Activated T-helper 2 cell treated with anti-CD3 and anti-CD28 coated beads, Interferon-gamma antibody, Interleukin-2, Interleukin-4, amounts not matched to agents 10 μg/mL and 5 μg/mL and 100 μg/mL, durations not matched to agents 14 hours and 24 hours and 36 hours (primary cell): ENCODE measurements at regions not wholly inside any gene's neighbourhood (a gene's known extent, or its start where the extent isn't known, plus 50 kb on each side); places are given as distances from the start of the nearest gene placed in this dataset.
"Not testable (repeated sequence)": the region's sequence is repeated elsewhere in the genome, so short reads cannot be mapped to it uniquely, and the experiment has no call there.

Experiments used
- DNase-seq: peaks from one replicate; pipeline ENCODE4 v3.0.0; 2021; ENCODE audit warnings: low spot score
- H3K27ac Mint-ChIP-seq: one replicate; pipeline ENCODE4 v1.8.0; 2021; ENCODE audit warnings: mixed read lengths
- H3K27me3 Mint-ChIP-seq: one replicate; pipeline ENCODE4 v1.8.0; 2021; ENCODE audit warnings: low read depth, mixed read lengths
- H3K36me3 Mint-ChIP-seq: one replicate; pipeline ENCODE4 v1.8.0; 2021; ENCODE audit warnings: low read depth, mixed read lengths
- H3K4me1 Mint-ChIP-seq: one replicate; pipeline ENCODE4 v1.8.0; 2021; ENCODE audit warnings: low read depth, mixed read lengths
- H3K4me3 Mint-ChIP-seq: one replicate; pipeline ENCODE4 v1.8.0; 2021; ENCODE audit warnings: low read depth, mild to moderate bottlenecking, moderate library complexity, mixed read lengths
- H3K9me3 Mint-ChIP-seq: one replicate; pipeline ENCODE4 v1.8.0; 2021; ENCODE audit warnings: mixed read lengths
- intact Hi-C: fragments of 100-400 bp; cut with micrococcal nuclease; formaldehyde crosslinking; loops from one replicate; pipeline ENCODE4 v1.15.1; 2023

- no peak overlapping the region for H3K4me3 Mint-ChIP-seq
- H3K4me1 Mint-ChIP-seq = no peaks in the 10 kb centered on the region
- no peaks in the 10 kb centered on the region for H3K27me3 Mint-ChIP-seq
- no peak for DNase-seq
- H3K27ac Mint-ChIP-seq = no peak overlapping the region
- intact Hi-C loops = no loop called here
- H3K36me3 Mint-ChIP-seq = no peaks in the 10 kb centered on the region
- H3K9me3 Mint-ChIP-seq = no peaks in the 10 kb centered on the region
Measured at GRCh38 chr13:78540058-78540457, 63.3 kb downstream of the POU4F1 start.

- H3K4me3 Mint-ChIP-seq, H3K27ac Mint-ChIP-seq, intact Hi-C loops, H3K27me3 Mint-ChIP-seq, H3K36me3 Mint-ChIP-seq, H3K4me1 Mint-ChIP-seq, H3K9me3 Mint-ChIP-seq, DNase-seq: not testable (repeated sequence)
Measured at GRCh38 chr13:78526044-78526443, 77.3 kb downstream of the POU4F1 start.

- H3K9me3 Mint-ChIP-seq = peaks cover 4% of the 10 kb centered on the region
- no peak overlapping the region for H3K27ac Mint-ChIP-seq
- intact Hi-C loops = no loop called here
- no peak for DNase-seq
- no peak overlapping the region for H3K4me3 Mint-ChIP-seq
- H3K4me1 Mint-ChIP-seq = no peaks in the 10 kb centered on the region
- H3K36me3 Mint-ChIP-seq = no peaks in the 10 kb centered on the region
- no peaks in the 10 kb centered on the region for H3K27me3 Mint-ChIP-seq
Measured at GRCh38 chr13:78524936-78525335, 78.4 kb downstream of the POU4F1 start.

GRCh38 chr13:78521091-78521490, 82.3 kb downstream of the POU4F1 start:
- Mint-ChIP-seq H3K4me1 (no peaks in the 10 kb centered on the region), H3K9me3 (no peaks in the 10 kb centered on the region), H3K36me3 (no peaks in the 10 kb centered on the region), H3K27me3 (no peaks in the 10 kb centered on the region), H3K27ac (no peak overlapping the region), H3K4me3 (no peak overlapping the region)
- intact Hi-C loops = no loop called here
- DNase-seq = no peak

GRCh38 chr13:78520425-78520824, 82.9 kb downstream of the POU4F1 start:
- no peak for DNase-seq
- no peaks in the 10 kb centered on the region for H3K4me1 Mint-ChIP-seq
- H3K9me3 Mint-ChIP-seq = no peaks in the 10 kb centered on the region
- H3K27ac Mint-ChIP-seq = no peak overlapping the region
- no peaks in the 10 kb centered on the region for H3K27me3 Mint-ChIP-seq
- intact Hi-C loops = no loop called here
- no peak overlapping the region for H3K4me3 Mint-ChIP-seq
- no peaks in the 10 kb centered on the region for H3K36me3 Mint-ChIP-seq

- H3K4me1 Mint-ChIP-seq, H3K36me3 Mint-ChIP-seq, DNase-seq, H3K27me3 Mint-ChIP-seq, H3K9me3 Mint-ChIP-seq, H3K27ac Mint-ChIP-seq, intact Hi-C loops, H3K4me3 Mint-ChIP-seq: not testable (repeated sequence)
Measured at GRCh38 chr13:78518482-78518881, 84.9 kb downstream of the POU4F1 start.

GRCh38 chr13:78499802-78500201, 103.5 kb downstream of the POU4F1 start:
- H3K27me3 Mint-ChIP-seq = no peaks in the 10 kb centered on the region
- H3K4me3 Mint-ChIP-seq = no peak overlapping the region
- intact Hi-C loops = no loop called here
- H3K36me3 Mint-ChIP-seq = no peaks in the 10 kb centered on the region
- no peak overlapping the region for H3K27ac Mint-ChIP-seq
- no peaks in the 10 kb centered on the region for H3K4me1 Mint-ChIP-seq
- H3K9me3 Mint-ChIP-seq = no peaks in the 10 kb centered on the region
- no peak for DNase-seq

GRCh38 chr13:78497702-78498355, 105.5 kb downstream of the POU4F1 start:
- H3K4me1 Mint-ChIP-seq = no peaks in the 10 kb centered on the region
- H3K9me3 Mint-ChIP-seq = peaks cover under 1% of the 10 kb centered on the region
- DNase-seq = no peak
- H3K27ac Mint-ChIP-seq = no peak overlapping the region
- intact Hi-C loops = no loop called here
- H3K36me3 Mint-ChIP-seq = no peaks in the 10 kb centered on the region
- no peaks in the 10 kb centered on the region for H3K27me3 Mint-ChIP-seq
- no peak overlapping the region for H3K4me3 Mint-ChIP-seq

- intact Hi-C loops = no loop called here
- Mint-ChIP-seq H3K4me1 (no peaks in the 10 kb centered on the region), H3K36me3 (no peaks in the 10 kb centered on the region), H3K4me3 (no peak overlapping the region), H3K27me3 (no peaks in the 10 kb centered on the region), H3K27ac (no peak overlapping the region), H3K9me3 (peaks cover 10% of the 10 kb centered on the region)
- no peak for DNase-seq
Measured at GRCh38 chr13:78491978-78492377, 111.4 kb downstream of the POU4F1 start.

GRCh38 chr13:78490225-78490624, 113.1 kb downstream of the POU4F1 start:
- H3K4me1 Mint-ChIP-seq, H3K27me3 Mint-ChIP-seq, intact Hi-C loops, H3K27ac Mint-ChIP-seq, DNase-seq, H3K4me3 Mint-ChIP-seq, H3K36me3 Mint-ChIP-seq, H3K9me3 Mint-ChIP-seq: not testable (repeated sequence)

- H3K4me1 Mint-ChIP-seq = no peaks in the 10 kb centered on the region
- H3K36me3 Mint-ChIP-seq = no peaks in the 10 kb centered on the region
- DNase-seq = no peak
- intact Hi-C loops = no loop called here
- no peak overlapping the region for H3K27ac Mint-ChIP-seq
- H3K9me3 Mint-ChIP-seq = peaks cover 8% of the 10 kb centered on the region
- H3K27me3 Mint-ChIP-seq = no peaks in the 10 kb centered on the region
- no peak overlapping the region for H3K4me3 Mint-ChIP-seq
Measured at GRCh38 chr13:78487707-78488106, 115.6 kb downstream of the POU4F1 start.

GRCh38 chr13:78485803-78486202, 117.5 kb downstream of the POU4F1 start:
- Mint-ChIP-seq H3K36me3 (no peaks in the 10 kb centered on the region), H3K9me3 (no peaks in the 10 kb centered on the region), H3K27me3 (no peaks in the 10 kb centered on the region), H3K27ac (no peak overlapping the region), H3K4me1 (no peaks in the 10 kb centered on the region), H3K4me3 (no peak overlapping the region)
- no peak for DNase-seq
- intact Hi-C loops = no loop called here

GRCh38 chr13:78478183-78478582, 125.2 kb downstream of the POU4F1 start:
- no peak for DNase-seq
- H3K4me1 Mint-ChIP-seq = no peaks in the 10 kb centered on the region
- no peak overlapping the region for H3K27ac Mint-ChIP-seq
- H3K36me3 Mint-ChIP-seq = no peaks in the 10 kb centered on the region
- no peaks in the 10 kb centered on the region for H3K27me3 Mint-ChIP-seq
- H3K9me3 Mint-ChIP-seq = no peaks in the 10 kb centered on the region
- no peak overlapping the region for H3K4me3 Mint-ChIP-seq
- intact Hi-C loops = no loop called here

- intact Hi-C loops = no loop called here
Measured at GRCh38 chr13:78476910-78477309, 126.4 kb downstream of the POU4F1 start.

More at GRCh38 chr13:78476910-78477309, 126.4 kb downstream of the POU4F1 start:
- H3K4me3 Mint-ChIP-seq = no peak overlapping the region
- H3K27ac Mint-ChIP-seq = no peak overlapping the region
- H3K27me3 Mint-ChIP-seq = no peaks in the 10 kb centered on the region
- H3K36me3 Mint-ChIP-seq = no peaks in the 10 kb centered on the region
- H3K9me3 Mint-ChIP-seq = no peaks in the 10 kb centered on the region
- no peak for DNase-seq
- no peaks in the 10 kb centered on the region for H3K4me1 Mint-ChIP-seq
